Neuronal stem cell (in vitro differentiated cells): ENCODE measurements at regions not wholly inside any gene's neighbourhood (a gene's known extent, or its start where the extent isn't known, plus 50 kb on each side); places are given as distances from the start of the nearest gene placed in this dataset.
"Not testable (repeated sequence)": the region's sequence is repeated elsewhere in the genome, so short reads cannot be mapped to it uniquely, and the experiment has no call there.

ENCODE experiments used
- DNase-seq: peaks from one replicate; pipeline ENCODE4 v3.0.0-alpha.2; 2013; ENCODE audit warnings: low spot score
- H2AFZ ChIP-seq: one replicate; pipeline ENCODE4 v1.6.1; 2013; ENCODE audit warnings: mild to moderate bottlenecking, low read length, inconsistent platforms
- H2AK5ac ChIP-seq: 2 replicates; pipeline ENCODE4 v1.6.1; 2013; ENCODE audit warnings: low read depth, mild to moderate bottlenecking, inconsistent platforms, low read length, moderate library complexity, mixed read lengths
- H2BK120ac ChIP-seq: 2 replicates; pipeline ENCODE4 v1.6.1; 2013; ENCODE audit warnings: low read depth, mild to moderate bottlenecking, inconsistent platforms, low read length, moderate library complexity, mixed read lengths
- H2BK12ac ChIP-seq: one replicate; pipeline ENCODE4 v1.6.1; 2013; ENCODE audit warnings: low read length, inconsistent platforms
- H2BK15ac ChIP-seq: 2 replicates; pipeline ENCODE4 v1.6.1; 2013; ENCODE audit warnings: mild to moderate bottlenecking, low read length, inconsistent platforms, mixed read lengths
- H2BK5ac ChIP-seq: one replicate; pipeline ENCODE4 v1.6.1; 2013; ENCODE audit warnings: inconsistent platforms, mild to moderate bottlenecking, low read length, moderate library complexity
- H3K14ac ChIP-seq: one replicate; pipeline ENCODE4 v1.6.1; 2013; ENCODE audit warnings: low read length, inconsistent platforms
- H3K18ac ChIP-seq: 2 replicates; pipeline ENCODE4 v1.6.1; 2013; ENCODE audit warnings: low read length, inconsistent platforms
- H3K23ac ChIP-seq: 2 replicates; pipeline ENCODE4 v1.6.1; 2013; ENCODE audit warnings: low read depth, mild to moderate bottlenecking, mixed read lengths, low read length, inconsistent platforms; ENCODE audit not compliant: poor library complexity
- H3K27ac ChIP-seq: replicated peaks from 3 replicates; pipeline ENCODE4 v1.5.1; 2013; ENCODE audit warnings: low read length, inconsistent platforms
- H3K27me3 ChIP-seq, 3 experiments: 2 replicates each; pipeline ENCODE4 v1.6.1; 2013; ENCODE audit warnings: low read length in 3 of 3, mild to moderate bottlenecking in 2 of 3, inconsistent platforms in 1 of 3, low read depth in 1 of 3, mixed read lengths in 1 of 3, moderate library complexity in 1 of 3; ENCODE audit not compliant: control insufficient read depth in 3 of 3, insufficient read depth in 3 of 3
- H3K36me3 ChIP-seq, 2 donors: replicated peaks in 1 of 2; 2 replicates each; pipeline ENCODE4 v1.6.1; 2013; ENCODE audit warnings: low read length in 2 of 2; ENCODE audit not compliant: control insufficient read depth in 2 of 2, insufficient read depth in 2 of 2
- H3K4ac ChIP-seq: 2 replicates; pipeline ENCODE4 v1.6.1; 2013; ENCODE audit warnings: inconsistent platforms, mild to moderate bottlenecking, low read length, moderate library complexity
- H3K4me1 ChIP-seq, 2 donors: 1 replicate in 1 of 2; 2 replicates in 1 of 2; pipeline ENCODE4 v1.6.1; 2013; ENCODE audit warnings: low read length in 2 of 2, low read depth in 1 of 2; ENCODE audit not compliant: control insufficient read depth in 2 of 2, insufficient read depth in 1 of 2
- H3K4me2 ChIP-seq: one replicate; pipeline ENCODE4 v1.6.1; 2013; ENCODE audit warnings: mild to moderate bottlenecking, low read length, inconsistent platforms; ENCODE audit not compliant: insufficient read depth, poor library complexity, severe bottlenecking
- H3K4me3 ChIP-seq, 2 donors: 2 replicates each; pipeline ENCODE4 v1.5.1; 2013; ENCODE audit warnings: low read length in 2 of 2, mild to moderate bottlenecking in 2 of 2, inconsistent platforms in 1 of 2, moderate library complexity in 1 of 2
- H3K79me1 ChIP-seq: one replicate; pipeline ENCODE4 v1.6.1; 2013; ENCODE audit warnings: low read depth, mild to moderate bottlenecking, inconsistent platforms, low read length, moderate library complexity
- H3K9ac ChIP-seq: one replicate; pipeline ENCODE4 v1.6.1; 2013; ENCODE audit warnings: mild to moderate bottlenecking, low read depth, low read length, inconsistent platforms; ENCODE audit not compliant: poor library complexity
- H3K9me3 ChIP-seq, 2 donors: replicated peaks in 1 of 2; 2 replicates each; pipeline versions ENCODE3 to v1.6.1; 2013; ENCODE audit warnings: low read length in 2 of 2, mild to moderate bottlenecking in 2 of 2, inconsistent platforms in 1 of 2, low read depth in 1 of 2, mixed read lengths in 1 of 2, moderate library complexity in 1 of 2; ENCODE audit not compliant: control insufficient read depth in 2 of 2, insufficient read depth in 1 of 2
- H4K8ac ChIP-seq: one replicate; pipeline ENCODE4 v1.6.1; 2013; ENCODE audit warnings: low read depth, mild to moderate bottlenecking, inconsistent platforms, low read length, moderate library complexity
- H4K91ac ChIP-seq: one replicate; pipeline ENCODE4 v1.6.1; 2013; ENCODE audit warnings: low read length, low read depth, mild to moderate bottlenecking, inconsistent platforms; ENCODE audit not compliant: poor library complexity
- WGBS, 2 donors: extraction: QIAGEN DNeasy Blood & Tissue Kit; methylation state at CpG; one replicate each; pipeline ENCODE4 v1.1.7; 2013; ENCODE audit warnings: missing lambda C conversion rate in 2 of 2, mixed read lengths in 1 of 2; ENCODE audit not compliant: insufficient read length in 2 of 2, insufficient replicate concordance in 1 of 2; ENCODE audit errors: extremely low coverage in 2 of 2; 5-methylcytosine and 5-hydroxymethylcytosine counted together

DNA sequence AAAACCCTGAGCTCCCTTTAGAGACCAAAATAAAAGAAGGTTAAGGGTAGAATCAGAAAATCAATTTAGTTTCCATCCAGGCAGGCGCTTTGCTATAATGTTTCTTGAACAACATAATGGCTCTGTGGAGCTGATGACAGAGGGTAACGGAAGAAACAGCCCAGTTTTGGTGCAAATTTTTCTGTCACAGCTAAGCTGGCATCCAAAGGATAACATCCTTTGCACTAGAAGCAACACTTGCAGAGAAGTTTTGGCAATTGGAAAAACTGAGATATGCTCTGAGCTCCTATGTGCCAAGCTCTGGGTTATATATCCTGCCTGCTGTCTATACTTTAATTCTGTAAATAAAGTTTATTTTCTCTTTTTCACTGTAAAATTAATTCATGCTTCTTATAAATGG, 495.3 kb upstream of the API5 start:
- Histone ChIP-seq H2BK5ac (no peak overlapping the region), H3K27ac (no peak overlapping the region), H3K9ac (no peak overlapping the region), H3K4me2 (no peak overlapping the region), H2BK120ac (no peak overlapping the region), H3K9me3 (no peaks in the 10 kb centered on the region), H2BK15ac (no peak overlapping the region), H3K4me1 (no peaks in the 10 kb centered on the region), H3K36me3 (no peaks in the 10 kb centered on the region), H3K79me1 (no peaks in the 10 kb centered on the region), H4K91ac (no peak overlapping the region), H2AFZ (no peak overlapping the region), H4K8ac (no peak overlapping the region), H2BK12ac (no peak overlapping the region), H3K23ac (no peak overlapping the region), H3K18ac (no peak overlapping the region), H3K4me3 (no peak overlapping the region), H2AK5ac (no peak overlapping the region), H3K27me3 (no peaks in the 10 kb centered on the region), H3K14ac (no peak overlapping the region), H3K4ac (no peak overlapping the region)
- WGBS, 2 donors: no CpG with 5 or more reads among the region's 2 CpGs
- DNase-seq: no peak

- Histone ChIP-seq H3K9ac (no peak overlapping the region), H3K4me2 (no peak overlapping the region), H2BK120ac (no peak overlapping the region), H4K8ac (no peak overlapping the region), H2AK5ac (no peak overlapping the region), H2BK15ac (no peak overlapping the region), H4K91ac (no peak overlapping the region), H3K27me3 (no peaks in the 10 kb centered on the region), H2AFZ (no peak overlapping the region), H3K9me3 (no peaks in the 10 kb centered on the region), H3K14ac (no peak overlapping the region), H3K4me3 (no peak overlapping the region), H3K23ac (no peak overlapping the region), H2BK12ac (no peak overlapping the region), H2BK5ac (no peak overlapping the region), H3K36me3 (no peaks in the 10 kb centered on the region), H3K4me1 (no peaks in the 10 kb centered on the region), H3K18ac (no peak overlapping the region), H3K79me1 (no peaks in the 10 kb centered on the region), H3K4ac (no peak overlapping the region), H3K27ac (no peak overlapping the region)
- WGBS, 2 donors: no CpG with 5 or more reads among the region's 3 CpGs
- no peak for DNase-seq
Observed at GRCh38 chr11:42819126-42819525, 492.7 kb upstream of the API5 start.

- H3K27me3 ChIP-seq, H2AFZ ChIP-seq, H2BK12ac ChIP-seq, H3K14ac ChIP-seq, H3K36me3 ChIP-seq, H3K18ac ChIP-seq, H2BK120ac ChIP-seq, H2AK5ac ChIP-seq, H3K4me2 ChIP-seq, H3K4me3 ChIP-seq, H2BK5ac ChIP-seq, H4K91ac ChIP-seq, H2BK15ac ChIP-seq, H3K27ac ChIP-seq, H3K23ac ChIP-seq, H4K8ac ChIP-seq, H3K9ac ChIP-seq, DNase-seq, H3K4me1 ChIP-seq, H3K79me1 ChIP-seq, H3K9me3 ChIP-seq, H3K4ac ChIP-seq: not testable (repeated sequence)
- no CpG with 5 or more reads among the region's 6 CpGs for WGBS, 2 donors
Observed at GRCh38 chr11:42822188-42822587, 489.6 kb upstream of the API5 start.

- Histone ChIP-seq H3K36me3 (no peaks in the 10 kb centered on the region), H2AK5ac (no peak overlapping the region), H3K4ac (no peak overlapping the region), H4K91ac (no peak overlapping the region), H3K27me3 (no peaks in the 10 kb centered on the region), H2BK12ac (no peak overlapping the region), H3K23ac (no peak overlapping the region), H3K4me1 (no peaks in the 10 kb centered on the region), H2BK5ac (no peak overlapping the region), H3K4me2 (no peak overlapping the region), H4K8ac (no peak overlapping the region), H3K4me3 (no peak overlapping the region), H2BK15ac (no peak overlapping the region), H2BK120ac (no peak overlapping the region), H3K9ac (no peak overlapping the region), H2AFZ (no peak overlapping the region), H3K14ac (no peak overlapping the region), H3K9me3 (no peaks in the 10 kb centered on the region), H3K18ac (no peak overlapping the region), H3K79me1 (no peaks in the 10 kb centered on the region), H3K27ac (no peak overlapping the region)
- no peak for DNase-seq
- no CpG with 5 or more reads among the region's 1 CpG for WGBS, 2 donors
Observed at GRCh38 chr11:42823546-42823945, 488.2 kb upstream of the API5 start.
